Neural cell (in vitro differentiated cells): ENCODE measurements at regions not wholly inside any gene's neighbourhood (a gene's known extent, or its start where the extent isn't known, plus 50 kb on each side); places are given as distances from the start of the nearest gene placed in this dataset.

Experiments
- EP300 ChIP-seq: fragments of 450-650 bp; conservative IDR thresholded peaks from 2 replicates; pipeline ENCODE4 v1.6.1; 2014; ENCODE audit warnings: antibody characterized with exemption, mild to moderate bottlenecking, moderate library complexity; ENCODE audit not compliant: poor library complexity, severe bottlenecking
- EZH2 ChIP-seq: fragments of 200-600, 300-800 bp; shearing (Covaris generic), sonication (generic); IDR thresholded peaks from 2 replicates; pipeline ENCODE4 v1.6.1; 2014; ENCODE audit warnings: antibody characterized with exemption, low read length, borderline replicate concordance, mild to moderate bottlenecking; ENCODE audit not compliant: insufficient read depth, poor library complexity, severe bottlenecking
- MXI1 ChIP-seq: fragments of 450-650 bp; conservative IDR thresholded peaks from 2 replicates; pipeline ENCODE4 v1.6.1; 2014; ENCODE audit warnings: antibody characterized with exemption, mild to moderate bottlenecking; ENCODE audit not compliant: poor library complexity, severe bottlenecking
- POLR2AphosphoS5 ChIP-seq: IDR thresholded peaks from 2 replicates; pipeline ENCODE4 v1.6.1; 2012
- RAD21 ChIP-seq: fragments of 450-650 bp; conservative IDR thresholded peaks from 2 replicates; pipeline ENCODE4 v1.6.1; 2014; ENCODE audit warnings: antibody characterized with exemption, mild to moderate bottlenecking, moderate library complexity
- SMC3 ChIP-seq: fragments of 450-650 bp; conservative IDR thresholded peaks from 2 replicates; pipeline ENCODE4 v1.6.1; 2014; ENCODE audit warnings: antibody characterized with exemption, mild to moderate bottlenecking, moderate library complexity; ENCODE audit not compliant: poor library complexity
- TAF1 ChIP-seq: IDR thresholded peaks from 2 replicates; pipeline ENCODE4 v1.6.1; 2012; ENCODE audit warnings: low read depth
- TF ChIP-seq, protein P1 (sequence below): fragments of 450-650 bp; IDR thresholded peaks from 2 replicates; pipeline ENCODE4 v1.5.1; 2014; ENCODE audit warnings: antibody characterized with exemption, mild to moderate bottlenecking, moderate library complexity; ENCODE audit not compliant: poor library complexity, severe bottlenecking
- TF ChIP-seq, protein P2 (sequence below): IDR thresholded peaks from 2 replicates; pipeline ENCODE4 v1.6.1; 2012; ENCODE audit warnings: borderline replicate concordance

DNA sequence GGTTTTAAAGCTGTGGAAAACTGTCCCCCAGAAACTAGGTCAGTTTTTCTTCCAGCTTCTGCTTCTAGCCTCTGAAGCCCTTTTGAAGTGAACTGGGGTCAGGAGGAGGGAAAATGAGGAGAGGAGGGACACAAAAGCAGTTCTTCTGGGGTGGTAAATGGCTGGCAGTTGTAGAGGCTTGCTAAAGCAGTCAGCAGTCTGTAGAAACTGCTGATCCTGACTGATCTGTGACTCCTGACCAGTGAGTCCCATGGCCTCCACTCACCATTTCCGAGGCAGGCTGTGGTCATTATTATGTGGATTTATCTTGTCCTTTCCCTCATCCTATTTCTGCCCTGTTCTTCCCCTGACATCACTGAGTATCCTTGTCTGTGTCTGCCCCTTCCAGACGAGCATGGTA lies 276.4 kb upstream of the ROPN1 start:
- TF ChIP-seq SMC3 = no peak
- no peak for TF ChIP-seq RAD21
- TF ChIP-seq EP300 = no peak
- TF ChIP-seq, protein P1, sequence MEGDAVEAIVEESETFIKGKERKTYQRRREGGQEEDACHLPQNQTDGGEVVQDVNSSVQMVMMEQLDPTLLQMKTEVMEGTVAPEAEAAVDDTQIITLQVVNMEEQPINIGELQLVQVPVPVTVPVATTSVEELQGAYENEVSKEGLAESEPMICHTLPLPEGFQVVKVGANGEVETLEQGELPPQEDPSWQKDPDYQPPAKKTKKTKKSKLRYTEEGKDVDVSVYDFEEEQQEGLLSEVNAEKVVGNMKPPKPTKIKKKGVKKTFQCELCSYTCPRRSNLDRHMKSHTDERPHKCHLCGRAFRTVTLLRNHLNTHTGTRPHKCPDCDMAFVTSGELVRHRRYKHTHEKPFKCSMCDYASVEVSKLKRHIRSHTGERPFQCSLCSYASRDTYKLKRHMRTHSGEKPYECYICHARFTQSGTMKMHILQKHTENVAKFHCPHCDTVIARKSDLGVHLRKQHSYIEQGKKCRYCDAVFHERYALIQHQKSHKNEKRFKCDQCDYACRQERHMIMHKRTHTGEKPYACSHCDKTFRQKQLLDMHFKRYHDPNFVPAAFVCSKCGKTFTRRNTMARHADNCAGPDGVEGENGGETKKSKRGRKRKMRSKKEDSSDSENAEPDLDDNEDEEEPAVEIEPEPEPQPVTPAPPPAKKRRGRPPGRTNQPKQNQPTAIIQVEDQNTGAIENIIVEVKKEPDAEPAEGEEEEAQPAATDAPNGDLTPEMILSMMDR = no peak
- TF ChIP-seq EZH2 = no peak
- no peak for TF ChIP-seq POLR2AphosphoS5
- TF ChIP-seq, protein P2, sequence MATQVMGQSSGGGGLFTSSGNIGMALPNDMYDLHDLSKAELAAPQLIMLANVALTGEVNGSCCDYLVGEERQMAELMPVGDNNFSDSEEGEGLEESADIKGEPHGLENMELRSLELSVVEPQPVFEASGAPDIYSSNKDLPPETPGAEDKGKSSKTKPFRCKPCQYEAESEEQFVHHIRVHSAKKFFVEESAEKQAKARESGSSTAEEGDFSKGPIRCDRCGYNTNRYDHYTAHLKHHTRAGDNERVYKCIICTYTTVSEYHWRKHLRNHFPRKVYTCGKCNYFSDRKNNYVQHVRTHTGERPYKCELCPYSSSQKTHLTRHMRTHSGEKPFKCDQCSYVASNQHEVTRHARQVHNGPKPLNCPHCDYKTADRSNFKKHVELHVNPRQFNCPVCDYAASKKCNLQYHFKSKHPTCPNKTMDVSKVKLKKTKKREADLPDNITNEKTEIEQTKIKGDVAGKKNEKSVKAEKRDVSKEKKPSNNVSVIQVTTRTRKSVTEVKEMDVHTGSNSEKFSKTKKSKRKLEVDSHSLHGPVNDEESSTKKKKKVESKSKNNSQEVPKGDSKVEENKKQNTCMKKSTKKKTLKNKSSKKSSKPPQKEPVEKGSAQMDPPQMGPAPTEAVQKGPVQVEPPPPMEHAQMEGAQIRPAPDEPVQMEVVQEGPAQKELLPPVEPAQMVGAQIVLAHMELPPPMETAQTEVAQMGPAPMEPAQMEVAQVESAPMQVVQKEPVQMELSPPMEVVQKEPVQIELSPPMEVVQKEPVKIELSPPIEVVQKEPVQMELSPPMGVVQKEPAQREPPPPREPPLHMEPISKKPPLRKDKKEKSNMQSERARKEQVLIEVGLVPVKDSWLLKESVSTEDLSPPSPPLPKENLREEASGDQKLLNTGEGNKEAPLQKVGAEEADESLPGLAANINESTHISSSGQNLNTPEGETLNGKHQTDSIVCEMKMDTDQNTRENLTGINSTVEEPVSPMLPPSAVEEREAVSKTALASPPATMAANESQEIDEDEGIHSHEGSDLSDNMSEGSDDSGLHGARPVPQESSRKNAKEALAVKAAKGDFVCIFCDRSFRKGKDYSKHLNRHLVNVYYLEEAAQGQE = no peak
- TF ChIP-seq TAF1 = no peak
- TF ChIP-seq MXI1 = no peak
